Endothelial cell of umbilical vein (primary cell): ENCODE measurements at regions not wholly inside any gene's neighbourhood (a gene's known extent, or its start where the extent isn't known, plus 50 kb on each side); places are given as distances from the start of the nearest gene placed in this dataset.

Experiments
- BruUV-seq: library from RNA; stranded (reverse); fragments of 400-500 nt; replicated peaks from 2 replicates; lab custom pipeline; 2021; lab: Mats Ljungman, UMichigan
- CTCF ChIA-PET: fragments of 300-600, 350-600 bp; sonication (Branson Sonifier 250); formaldehyde crosslinking; loops from one replicate; lab custom pipeline; 2021; ENCODE audit warnings: antibody characterized with exemption, inconsistent platforms; lab: Charles Lee
- POLR2A ChIA-PET: fragments of 300-600, 350-600 bp; sonication (Branson Sonifier 250); formaldehyde crosslinking; loops from one replicate; lab custom pipeline; 2021; ENCODE audit warnings: antibody characterized with exemption, inconsistent platforms; lab: Charles Lee
- DNase-seq: peaks from one replicate; pipeline ENCODE4 v3.0.0-alpha.2; 2011; ENCODE audit warnings: low read depth, low spot score
- FAIRE-seq: peaks from 2 replicates; lab custom pipeline; 2011; peaks lifted over from hg19 to GRCh38; lab: Jason Lieb, UNC
- H2AFZ ChIP-seq: 2 replicates; pipeline ENCODE4 v1.6.0; 2012; ENCODE audit warnings: low read depth, low read length, control low read depth, inconsistent platforms
- H3K27ac ChIP-seq: 2 replicates; pipeline ENCODE4 v1.5.1; 2011; ENCODE audit warnings: low read depth, mild to moderate bottlenecking, control low read depth, low read length, moderate library complexity; ENCODE audit not compliant: insufficient read depth
- H3K27me3 ChIP-seq, 2 experiments: 2 replicates each; pipeline versions ENCODE4 v1.6.0 to v1.6.1; 2011; ENCODE audit warnings: low read length in 2 of 2, mixed read lengths in 1 of 2; ENCODE audit not compliant: control insufficient read depth in 2 of 2, insufficient read depth in 2 of 2
- H3K36me3 ChIP-seq, 2 experiments: 2 replicates in 1 of 2; 3 replicates in 1 of 2; pipeline ENCODE4 v1.5.1; 2011; ENCODE audit warnings: low read length in 2 of 2, mild to moderate bottlenecking in 1 of 2, moderate library complexity in 1 of 2; ENCODE audit not compliant: control insufficient read depth in 2 of 2, insufficient read depth in 2 of 2; ENCODE audit errors: extremely low read depth in 1 of 2
- H3K4me1 ChIP-seq: 3 replicates; pipeline ENCODE4 v1.5.1; 2011; ENCODE audit warnings: mild to moderate bottlenecking, low read length; ENCODE audit not compliant: control insufficient read depth, insufficient read depth; ENCODE audit errors: extremely low read depth
- H3K4me2 ChIP-seq: 2 replicates; pipeline ENCODE4 v1.6.1; 2011; ENCODE audit warnings: low read length, control low read depth, mixed read lengths; ENCODE audit not compliant: insufficient read depth
- H3K4me3 ChIP-seq, 3 experiments: fragments of 200-600 bp in 1 of 3; sonication (generic), shearing (Covaris generic) in 1 of 3; replicated peaks in 1 of 3; 2 replicates each; pipeline ENCODE4 v1.5.1; 2011 to 2016; ENCODE audit warnings: control low read depth in 3 of 3, low read length in 3 of 3, mild to moderate bottlenecking in 2 of 3, inconsistent platforms in 1 of 3, low read depth in 1 of 3, moderate library complexity in 1 of 3; ENCODE audit not compliant: insufficient read depth in 1 of 3
- H3K79me2 ChIP-seq: 2 replicates; pipeline ENCODE4 v1.6.0; 2012; ENCODE audit warnings: low read length, inconsistent platforms; ENCODE audit not compliant: control insufficient read depth, insufficient read depth
- H3K9ac ChIP-seq: replicated peaks from 2 replicates; pipeline ENCODE3; 2011; ENCODE audit warnings: low read length, control low read depth; ENCODE audit not compliant: insufficient read depth; ENCODE audit errors: extremely low read depth
- H3K9me1 ChIP-seq: replicated peaks from 3 replicates; pipeline ENCODE4 v1.6.0; 2011; ENCODE audit warnings: mild to moderate bottlenecking, low read length; ENCODE audit not compliant: control insufficient read depth, insufficient read depth; ENCODE audit errors: extremely low read depth
- H3K9me3 ChIP-seq: replicated peaks from 2 replicates; pipeline ENCODE4 v1.5.1; 2012; ENCODE audit warnings: low read length, inconsistent platforms; ENCODE audit not compliant: control insufficient read depth, insufficient read depth
- H4K20me1 ChIP-seq: replicated peaks from 2 replicates; pipeline ENCODE3; 2011; ENCODE audit warnings: mild to moderate bottlenecking, low read length; ENCODE audit not compliant: control insufficient read depth, insufficient read depth; ENCODE audit errors: extremely low read depth
- CTCF ChIP-seq, 2 donors: IDR thresholded peaks; 1 replicate in 1 of 2; 2 replicates in 1 of 2; pipeline ENCODE4 v1.5.1; 2011; ENCODE audit warnings: low read length in 2 of 2, mild to moderate bottlenecking in 2 of 2, moderate library complexity in 2 of 2, control low read depth in 1 of 2, inconsistent platforms in 1 of 2, low read depth in 1 of 2; ENCODE audit not compliant: insufficient read depth in 1 of 2; ENCODE audit errors: extremely low read depth in 1 of 2
- EZH2 ChIP-seq: IDR thresholded peaks from 2 replicates; pipeline ENCODE4 v1.6.1; 2012; ENCODE audit warnings: borderline replicate concordance, low read depth, mild to moderate bottlenecking, moderate library complexity, low read length, inconsistent platforms; ENCODE audit not compliant: severe bottlenecking
- FOS ChIP-seq: IDR thresholded peaks from 2 replicates; pipeline ENCODE4 v1.6.1; 2011; ENCODE audit warnings: mild to moderate bottlenecking, low read length, moderate library complexity, borderline replicate concordance; ENCODE audit not compliant: insufficient read depth
- GATA2 ChIP-seq: IDR thresholded peaks from 2 replicates; pipeline ENCODE4 v1.7.0; 2011; ENCODE audit warnings: low read depth, mild to moderate bottlenecking, moderate library complexity, mixed read lengths, low read length; ENCODE audit not compliant: insufficient read length, insufficient read depth
- JUN ChIP-seq: IDR thresholded peaks from 2 replicates; pipeline ENCODE4 v1.6.1; 2011; ENCODE audit warnings: borderline replicate concordance, low read depth; ENCODE audit not compliant: insufficient read length, insufficient read depth
- MYC ChIP-seq: IDR thresholded peaks from one replicate; pipeline ENCODE4 v1.6.1; 2011; ENCODE audit warnings: mild to moderate bottlenecking, low read depth, low read length
- POLR2A ChIP-seq: IDR thresholded peaks from 2 replicates; pipeline ENCODE4 v1.6.1; 2012; ENCODE audit warnings: low read depth, mild to moderate bottlenecking, control low read depth, low read length
- POLR2AphosphoS5 ChIP-seq: IDR thresholded peaks from 2 replicates; pipeline ENCODE4 v1.6.1; 2012; ENCODE audit warnings: low read depth, mild to moderate bottlenecking, control low read depth, low read length, moderate library complexity; ENCODE audit not compliant: insufficient read depth
- dilution Hi-C: fragments of 300-500 bp; cut with MboI; formaldehyde crosslinking; loops from one replicate; pipeline ENCODE4 v1.15.0; 2019; ENCODE audit warnings: low sequenced_read_pairs; ENCODE audit not compliant: extremely low pct_ligation_motif_present
- intact Hi-C: fragments of 100-400 bp; cut with micrococcal nuclease; formaldehyde crosslinking; loops from one replicate; pipeline ENCODE4 v1.10.0; 2022

- no peak for DNase-seq
- CTCF ChIA-PET, result interaction anchor here (1.7 kb wide), 1 partner anchor 21 kb away, joined by 6 read pairs; no protein-coding TSS in a partner anchor
- Histone ChIP-seq H3K4me1 (no peaks in the 10 kb centered on the region), H3K9me3 (no peaks in the 10 kb centered on the region), H3K27me3 (no peaks in the 10 kb centered on the region), H3K4me3 (no peak overlapping the region), H3K27ac (no peak overlapping the region), H2AFZ (no peak overlapping the region), H3K79me2 (no peaks in the 10 kb centered on the region), H3K9me1 (no peaks in the 10 kb centered on the region), H4K20me1 (no peaks in the 10 kb centered on the region), H3K9ac (no peak overlapping the region), H3K36me3 (no peaks in the 10 kb centered on the region), H3K4me2 (no peak overlapping the region)
- TF ChIP-seq EZH2 (no peak), POLR2AphosphoS5 (no peak), MYC (no peak), POLR2A (no peak), JUN (no peak), GATA2 (no peak), CTCF (IDR thresholded peaks at IDR 0.05; ENCODE audit: extremely low read depth in 1 of 2, insufficient read depth in 1 of 2, low read depth in 1 of 2, low read length in 2 of 2) (no peak), FOS (no peak)
- intact Hi-C loops (no loop called here), dilution Hi-C loops (no loop called here)
- BruUV-seq, result no TSS peak
- no peak for FAIRE-seq
- POLR2A ChIA-PET, result no interaction called here
Observed at GRCh38 chr7:34342387-34342786, 315.6 kb upstream of the NPSR1 start.
